Testis (tissue), 2 donors: ENCODE measurements at regions not wholly inside any gene's neighbourhood (a gene's known extent, or its start where the extent isn't known, plus 50 kb on each side); places are given as distances from the start of the nearest gene placed in this dataset.

ENCODE experiments used
- DNase-seq: peaks from one replicate; pipeline ENCODE4 v3.0.0-alpha.2; 2019
- H3K27ac ChIP-seq, 2 donors: fragments of 200-600 bp; sonication (generic); one replicate each; pipeline ENCODE4 v1.5.1; 2019
- H3K27me3 ChIP-seq: fragments of 200-600 bp; sonication (generic); one replicate; pipeline ENCODE4 v1.5.1; 2019
- H3K36me3 ChIP-seq: fragments of 200-600 bp; sonication (generic); one replicate; pipeline ENCODE4 v1.5.1; 2017; ENCODE audit warnings: low read depth; ENCODE audit errors: missing control alignments
- H3K4me1 ChIP-seq: fragments of 200-600 bp; sonication (generic); one replicate; pipeline ENCODE4 v1.5.1; 2019
- H3K4me3 ChIP-seq, 2 donors: fragments of 200-600 bp; sonication (generic); one replicate each; pipeline ENCODE4 v1.5.1; 2017 to 2019
- H3K9me3 ChIP-seq: fragments of 200-600 bp; sonication (generic); one replicate; pipeline ENCODE4 v1.5.1; 2017
- CTCF ChIP-seq, 3 experiments: fragments of 450-650 bp in 2 of 3; fragments of 200-600 bp in 1 of 3; sonication (generic) in 1 of 3; IDR thresholded peaks; one replicate each; pipeline ENCODE4 v1.5.1; 2016 to 2019; ENCODE audit warnings: antibody characterized with exemption in 3 of 3, mild to moderate bottlenecking in 2 of 3, moderate library complexity in 1 of 3
- POLR2A ChIP-seq: fragments of 450-650 bp; IDR thresholded peaks from one replicate; pipeline ENCODE4 v1.6.1; 2017; ENCODE audit warnings: antibody characterized with exemption, mild to moderate bottlenecking, moderate library complexity
- WGBS, 2 donors: methylation state at CpG; one replicate each; pipeline ENCODE4 v1.1.5; 2018; 5-methylcytosine and 5-hydroxymethylcytosine counted together
- intact Hi-C: fragments of 100-400 bp; cut with DNase I; formaldehyde crosslinking; loops from one replicate; pipeline ENCODE4 v1.15.1; 2023; ENCODE audit warnings: low total_unique reads

GRCh38 chr3:159157275-159157674 is 355.4 kb downstream of the MFSD1 start:
- WGBS, 2 donors = 90 to 92% methylated on average over 2 of the region's 2 CpGs
- no peaks in the 10 kb centered on the region for H3K27me3 ChIP-seq
- H3K9me3 ChIP-seq = no peaks in the 10 kb centered on the region
- TF ChIP-seq POLR2A (no peak), CTCF (IDR thresholded peaks at IDR 0.05) (no peak)
- no peak for DNase-seq
- H3K4me3 ChIP-seq = no peak overlapping the region
- no peaks in the 10 kb centered on the region for H3K36me3 ChIP-seq
- intact Hi-C loops = no loop called here
- H3K27ac ChIP-seq = no peak overlapping the region
- no peaks in the 10 kb centered on the region for H3K4me1 ChIP-seq

- WGBS, 2 donors = 43 to 59% methylated on average over 2 of the region's 2 CpGs
- no peaks in the 10 kb centered on the region for H3K4me1 ChIP-seq
- H3K4me3 ChIP-seq = no peak overlapping the region
- no peaks in the 10 kb centered on the region for H3K9me3 ChIP-seq
- H3K36me3 ChIP-seq = no peaks in the 10 kb centered on the region
- peak; percentile 16 for DNase-seq
- H3K27ac ChIP-seq = no peak overlapping the region
- H3K27me3 ChIP-seq = no peaks in the 10 kb centered on the region
- no peak for TF ChIP-seq CTCF (IDR thresholded peaks at IDR 0.05)
- TF ChIP-seq POLR2A = no peak
- intact Hi-C loops = no loop called here
Measured at GRCh38 chr3:159158213-159158612, 356.4 kb downstream of the MFSD1 start.

- Histone ChIP-seq H3K27ac (no peak overlapping the region), H3K27me3 (no peaks in the 10 kb centered on the region), H3K36me3 (no peaks in the 10 kb centered on the region), H3K9me3 (no peaks in the 10 kb centered on the region), H3K4me3 (no peak overlapping the region), H3K4me1 (no peaks in the 10 kb centered on the region)
- TF ChIP-seq POLR2A = no peak
- no peak for TF ChIP-seq CTCF (IDR thresholded peaks at IDR 0.05)
- DNase-seq = no peak
- intact Hi-C loops = no loop called here
Measured at GRCh38 chr3:159158801-159159200, 356.9 kb downstream of the MFSD1 start.

GRCh38 chr3:159159546-159159945 is 357.7 kb downstream of the MFSD1 start:
- intact Hi-C loops = no loop called here
- no peaks in the 10 kb centered on the region for H3K9me3 ChIP-seq
- H3K4me3 ChIP-seq = no peak overlapping the region
- H3K27me3 ChIP-seq = no peaks in the 10 kb centered on the region
- WGBS, 2 donors = 77 to 79% methylated on average over 2 of the region's 2 CpGs
- no peak overlapping the region for H3K27ac ChIP-seq
- no peaks in the 10 kb centered on the region for H3K36me3 ChIP-seq
- TF ChIP-seq POLR2A (no peak), CTCF (IDR thresholded peaks at IDR 0.05) (no peak)
- H3K4me1 ChIP-seq = no peaks in the 10 kb centered on the region
- DNase-seq = no peak

- Histone ChIP-seq H3K36me3 (no peaks in the 10 kb centered on the region), H3K4me1 (no peaks in the 10 kb centered on the region), H3K9me3 (no peaks in the 10 kb centered on the region), H3K27me3 (no peaks in the 10 kb centered on the region), H3K4me3 (no peak overlapping the region), H3K27ac (no peak overlapping the region)
- TF ChIP-seq POLR2A (no peak), CTCF (IDR thresholded peaks at IDR 0.05) (no peak)
- no peak for DNase-seq
- intact Hi-C loops = no loop called here
- 90 to 93% methylated on average over 1 of the region's 1 CpG for WGBS, 2 donors
Measured at GRCh38 chr3:159163656-159164055, 361.8 kb downstream of the MFSD1 start.
